SH-SY5Y (cell line): ENCODE measurements at regions not wholly inside any gene's neighbourhood (a gene's known extent, or its start where the extent isn't known, plus 50 kb on each side); places are given as distances from the start of the nearest gene placed in this dataset.

Source experiments
- GATA2 ChIP-seq: IDR thresholded peaks from 2 replicates; pipeline ENCODE4 v1.6.1; 2011; ENCODE audit warnings: mild to moderate bottlenecking, low read depth, low read length
- GATA3 ChIP-seq: IDR thresholded peaks from 2 replicates; pipeline ENCODE4 v1.6.1; 2011; ENCODE audit warnings: low read depth, mild to moderate bottlenecking, low read length, moderate library complexity

DNA sequence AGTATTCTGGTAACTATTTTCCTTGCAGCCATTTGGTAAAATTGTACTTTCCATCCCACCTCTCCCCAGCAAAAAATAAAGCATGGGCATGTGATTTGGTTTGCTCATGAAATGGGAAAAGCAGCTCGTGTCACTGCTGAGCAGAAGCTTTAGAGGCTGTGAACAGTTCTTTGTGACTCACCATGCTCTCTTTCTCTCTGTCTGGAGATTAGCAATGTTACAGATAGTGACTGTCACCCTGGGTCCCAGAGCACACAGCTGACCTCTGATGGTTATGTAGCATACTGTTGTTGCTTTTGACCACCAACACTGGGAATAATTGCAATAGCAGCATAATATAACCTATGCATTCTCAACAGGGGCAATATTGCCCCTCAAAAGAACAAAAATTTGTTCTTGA lies 70.6 kb downstream of the RGS2 start:
- no peak for TF ChIP-seq GATA3
- TF ChIP-seq GATA2 = no peak
